HFFc6 (cell line): ENCODE measurements at regions not wholly inside any gene's neighbourhood (a gene's known extent, or its start where the extent isn't known, plus 50 kb on each side); places are given as distances from the start of the nearest gene placed in this dataset.
"Not testable (repeated sequence)": the region's sequence is repeated elsewhere in the genome, so short reads cannot be mapped to it uniquely, and the experiment has no call there.

Experiments
- DNase-seq: peaks from one replicate; pipeline ENCODE4 v3.0.0-alpha.2; 2018
- H3K27ac Mint-ChIP-seq: 2 replicates; pipeline ENCODE4 v1.8.0; 2020; ENCODE audit warnings: mild to moderate bottlenecking, mixed read lengths
- H3K27me3 Mint-ChIP-seq: 2 replicates; pipeline ENCODE4 v1.8.0; 2021; ENCODE audit warnings: mild to moderate bottlenecking, moderate library complexity, mixed read lengths; ENCODE audit not compliant: insufficient read depth
- H3K36me3 Mint-ChIP-seq: 2 replicates; pipeline ENCODE4 v1.8.0; 2021; ENCODE audit warnings: low read depth, mixed read lengths
- H3K4me1 Mint-ChIP-seq: 2 replicates; pipeline ENCODE4 v1.8.0; 2020; ENCODE audit warnings: low read depth, mixed read lengths
- H3K4me3 Mint-ChIP-seq: 2 replicates; pipeline ENCODE4 v1.8.0; 2020; ENCODE audit warnings: mild to moderate bottlenecking, moderate library complexity, mixed read lengths
- H3K9me3 Mint-ChIP-seq: 2 replicates; pipeline ENCODE4 v1.8.0; 2020; ENCODE audit warnings: mild to moderate bottlenecking, mixed read lengths
- CTCF ChIP-seq: fragments of 200-600 bp; sonication (generic); IDR thresholded peaks from 2 replicates; pipeline ENCODE4 v1.5.0; 2021; ENCODE audit warnings: antibody characterized with exemption, mild to moderate bottlenecking

- Mint-ChIP-seq H3K4me1 (no peaks in the 10 kb centered on the region), H3K4me3 (no peak overlapping the region), H3K27me3 (peaks cover 1% of the 10 kb centered on the region; the same call in 1 of the 2 replicates), H3K27ac (no peak overlapping the region), H3K36me3 (peaks cover 5% of the 10 kb centered on the region; the same call in 1 of the 2 replicates), H3K9me3 (peaks cover 24% of the 10 kb centered on the region)
- DNase-seq: no peak
- TF ChIP-seq CTCF: no peak
These were observed 72.0 kb upstream of the ABCB5 start for GRCh38 chr7:20543500-20543899.

- no peak for DNase-seq
- TF ChIP-seq CTCF: no peak
- peaks cover 18% of the 10 kb centered on the region for H3K9me3 Mint-ChIP-seq
- peaks cover 5% of the 10 kb centered on the region; the same call in 1 of the 2 replicates for H3K36me3 Mint-ChIP-seq
- H3K27ac Mint-ChIP-seq: no peak overlapping the region
- no peaks in the 10 kb centered on the region for H3K4me1 Mint-ChIP-seq
- peaks cover 1% of the 10 kb centered on the region; the same call in 1 of the 2 replicates for H3K27me3 Mint-ChIP-seq
- H3K4me3 Mint-ChIP-seq: no peak overlapping the region
These were observed 70.5 kb upstream of the ABCB5 start for GRCh38 chr7:20545016-20545415.

- H3K27ac Mint-ChIP-seq, H3K36me3 Mint-ChIP-seq, H3K27me3 Mint-ChIP-seq, H3K4me1 Mint-ChIP-seq, H3K4me3 Mint-ChIP-seq, DNase-seq, H3K9me3 Mint-ChIP-seq: not testable (repeated sequence)
These were observed 68.5 kb upstream of the ABCB5 start for GRCh38 chr7:20546958-20547357.

- no peaks in the 10 kb centered on the region for H3K27me3 Mint-ChIP-seq
- H3K4me1 Mint-ChIP-seq: no peaks in the 10 kb centered on the region
- TF ChIP-seq CTCF: no peak
- H3K36me3 Mint-ChIP-seq: no peaks in the 10 kb centered on the region
- H3K4me3 Mint-ChIP-seq: no peak overlapping the region
- H3K27ac Mint-ChIP-seq: no peak overlapping the region
- DNase-seq: no peak
- H3K9me3 Mint-ChIP-seq: peaks cover 9% of the 10 kb centered on the region; the same call in 1 of the 2 replicates
These were observed 61.4 kb upstream of the ABCB5 start for GRCh38 chr7:20554072-20554471.

- no peak overlapping the region for H3K4me3 Mint-ChIP-seq
- DNase-seq: no peak
- H3K4me1 Mint-ChIP-seq: no peaks in the 10 kb centered on the region
- H3K27ac Mint-ChIP-seq: no peak overlapping the region
- H3K27me3 Mint-ChIP-seq: no peaks in the 10 kb centered on the region
- no peaks in the 10 kb centered on the region for H3K36me3 Mint-ChIP-seq
- TF ChIP-seq CTCF: no peak
- H3K9me3 Mint-ChIP-seq: peaks cover 20% of the 10 kb centered on the region
These were observed 59.4 kb upstream of the ABCB5 start for GRCh38 chr7:20556091-20556490.

- no peak overlapping the region for H3K4me3 Mint-ChIP-seq
- peaks cover 23% of the 10 kb centered on the region for H3K9me3 Mint-ChIP-seq
- DNase-seq: no peak
- no peaks in the 10 kb centered on the region for H3K36me3 Mint-ChIP-seq
- H3K27ac Mint-ChIP-seq: no peak overlapping the region
- H3K27me3 Mint-ChIP-seq: no peaks in the 10 kb centered on the region
- TF ChIP-seq CTCF: no peak
- H3K4me1 Mint-ChIP-seq: no peaks in the 10 kb centered on the region
These were observed 58.4 kb upstream of the ABCB5 start for GRCh38 chr7:20557116-20557515.
